Peyer's patch (tissue), 4 donors: ENCODE measurements at regions not wholly inside any gene's neighbourhood (a gene's known extent, or its start where the extent isn't known, plus 50 kb on each side); places are given as distances from the start of the nearest gene placed in this dataset.

ENCODE experiments used
- POLR2A ChIP-seq, 2 donors: fragments of 450-650 bp; IDR thresholded peaks; one replicate each; pipeline ENCODE4 v1.5.1; 2017; ENCODE audit warnings: antibody characterized with exemption in 2 of 2, mild to moderate bottlenecking in 2 of 2, moderate library complexity in 2 of 2
- TF ChIP-seq, protein P1 (sequence below), 6 experiments: fragments of 450-650 bp in 4 of 6; fragments of 200-600 bp in 2 of 6; sonication (generic) in 1 of 6; IDR thresholded peaks; one replicate each; pipeline ENCODE4 v1.5.1; 2017 to 2019; ENCODE audit warnings: antibody characterized with exemption in 6 of 6, mild to moderate bottlenecking in 3 of 6, moderate library complexity in 1 of 6

DNA sequence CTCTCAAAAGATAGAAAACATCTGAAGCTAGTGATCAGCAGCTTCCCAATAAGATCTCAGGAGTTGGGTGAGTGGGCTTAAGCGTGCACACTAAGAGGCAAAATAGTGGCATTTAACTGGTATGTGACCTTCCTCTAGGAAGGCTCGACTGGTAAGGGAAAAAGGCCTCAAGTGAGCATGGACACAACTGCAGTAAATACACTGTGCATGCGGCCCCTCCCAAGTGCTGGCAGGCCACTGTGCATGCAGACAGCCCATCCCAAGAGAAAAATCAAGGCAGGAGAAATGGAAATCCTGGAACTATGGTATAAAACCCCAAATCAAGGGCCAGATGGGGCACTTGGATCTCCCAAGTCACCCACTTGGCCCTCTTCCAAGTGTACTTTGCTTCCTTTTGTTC lies 112.7 kb downstream of the SMC2 start:
- TF ChIP-seq, protein P1, sequence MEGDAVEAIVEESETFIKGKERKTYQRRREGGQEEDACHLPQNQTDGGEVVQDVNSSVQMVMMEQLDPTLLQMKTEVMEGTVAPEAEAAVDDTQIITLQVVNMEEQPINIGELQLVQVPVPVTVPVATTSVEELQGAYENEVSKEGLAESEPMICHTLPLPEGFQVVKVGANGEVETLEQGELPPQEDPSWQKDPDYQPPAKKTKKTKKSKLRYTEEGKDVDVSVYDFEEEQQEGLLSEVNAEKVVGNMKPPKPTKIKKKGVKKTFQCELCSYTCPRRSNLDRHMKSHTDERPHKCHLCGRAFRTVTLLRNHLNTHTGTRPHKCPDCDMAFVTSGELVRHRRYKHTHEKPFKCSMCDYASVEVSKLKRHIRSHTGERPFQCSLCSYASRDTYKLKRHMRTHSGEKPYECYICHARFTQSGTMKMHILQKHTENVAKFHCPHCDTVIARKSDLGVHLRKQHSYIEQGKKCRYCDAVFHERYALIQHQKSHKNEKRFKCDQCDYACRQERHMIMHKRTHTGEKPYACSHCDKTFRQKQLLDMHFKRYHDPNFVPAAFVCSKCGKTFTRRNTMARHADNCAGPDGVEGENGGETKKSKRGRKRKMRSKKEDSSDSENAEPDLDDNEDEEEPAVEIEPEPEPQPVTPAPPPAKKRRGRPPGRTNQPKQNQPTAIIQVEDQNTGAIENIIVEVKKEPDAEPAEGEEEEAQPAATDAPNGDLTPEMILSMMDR (IDR thresholded peaks at IDR 0.05), result no peak
- TF ChIP-seq POLR2A (IDR thresholded peaks at IDR 0.05), result no peak
